ENCODE measurements at regions not wholly inside any gene's neighbourhood (a gene's known extent, or its start where the extent isn't known, plus 50 kb on each side); places are given as distances from the start of the nearest gene placed in this dataset.

DNA sequence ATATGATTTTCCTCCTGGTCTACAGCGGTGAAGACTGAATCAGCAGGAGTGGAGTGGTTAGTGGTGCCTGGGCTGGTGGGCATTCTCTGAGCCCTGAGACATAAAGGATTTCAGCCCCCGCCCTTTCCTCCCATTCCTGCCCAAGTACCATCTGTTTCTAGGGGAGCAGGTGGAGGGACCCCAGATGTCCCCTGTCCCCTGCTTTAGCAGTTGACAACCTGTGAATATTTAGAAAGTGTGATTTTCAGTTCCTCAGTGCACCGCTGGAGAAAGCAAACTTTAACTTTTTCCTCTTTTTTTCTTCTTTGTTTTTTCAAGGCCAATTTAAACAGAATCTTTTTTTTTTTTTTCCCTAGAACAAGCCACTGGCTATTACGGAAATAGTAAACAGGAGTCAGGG lies 163.8 kb upstream of the MYL2 start:
- DNase-seq (ENCODE audit: low read depth, low spot score) = no peak

DNA sequence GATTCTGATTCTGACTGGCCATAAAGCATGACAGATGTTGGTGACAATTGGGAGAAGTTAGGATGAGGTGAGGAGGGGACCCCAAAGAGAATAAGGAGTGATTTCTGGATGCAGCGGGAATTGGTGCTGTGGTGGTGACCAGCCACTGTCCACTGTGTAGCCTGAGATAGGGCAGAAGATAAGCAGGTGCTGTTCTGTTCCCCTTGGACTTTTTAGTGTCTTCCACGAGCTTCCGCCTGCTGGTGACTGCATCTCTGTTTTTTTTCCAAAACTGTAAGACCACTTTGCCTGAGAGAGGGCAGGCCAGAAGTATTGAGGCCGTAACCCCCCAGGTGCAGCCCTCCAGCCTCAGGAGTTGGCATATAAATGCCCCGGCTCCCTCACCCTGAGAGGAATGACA lies 161.2 kb upstream of the MYL2 start:
- no peak for DNase-seq (ENCODE audit: low read depth, low spot score)

DNA sequence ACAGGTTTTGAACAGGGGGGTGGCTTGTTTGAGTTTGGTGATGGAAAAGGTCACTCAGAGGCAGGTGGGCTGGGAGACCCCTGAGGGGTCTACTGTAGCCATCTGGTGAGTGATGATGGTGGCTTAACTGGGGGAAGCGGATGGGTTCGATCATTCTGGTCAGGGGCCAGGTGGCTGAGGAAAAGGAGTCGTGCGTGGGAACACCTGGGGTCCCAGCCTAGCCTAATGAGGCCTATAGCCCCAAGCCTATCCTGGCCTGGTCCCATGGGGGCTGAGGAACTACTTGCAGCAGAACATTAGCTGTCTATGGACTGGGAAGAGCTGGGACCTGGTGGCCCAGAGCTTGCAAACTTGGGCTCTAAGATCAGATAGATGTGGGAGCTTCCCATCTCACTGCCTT lies 158.4 kb upstream of the MYL2 start:
- no peak for DNase-seq (ENCODE audit: low read depth, low spot score)

GRCh38 chr12:111076611-111077451 lies 156.5 kb upstream of the MYL2 start:
- no peak for DNase-seq (ENCODE audit: low read depth, low spot score)

DNA sequence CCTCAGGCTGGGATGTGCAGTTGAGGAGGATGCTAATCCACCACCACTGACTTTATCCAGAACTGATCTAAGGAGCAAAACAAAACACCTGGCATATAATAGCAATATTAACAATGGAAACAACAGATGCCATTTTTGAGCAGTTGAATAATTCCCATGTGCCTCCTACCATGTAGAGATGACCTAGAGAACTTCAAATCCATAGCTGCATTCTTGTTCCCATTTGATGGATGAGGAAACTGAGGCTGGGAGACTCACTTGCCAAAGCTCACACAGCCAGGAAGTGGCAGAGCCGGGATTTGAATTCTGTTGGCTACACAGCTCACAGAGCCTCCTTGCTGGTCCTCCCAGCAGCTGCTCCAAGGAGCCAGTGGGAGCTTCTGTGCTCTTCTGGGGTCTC lies 155.8 kb upstream of the MYL2 start:
- no peak for DNase-seq (ENCODE audit: low read depth, low spot score)

DNA sequence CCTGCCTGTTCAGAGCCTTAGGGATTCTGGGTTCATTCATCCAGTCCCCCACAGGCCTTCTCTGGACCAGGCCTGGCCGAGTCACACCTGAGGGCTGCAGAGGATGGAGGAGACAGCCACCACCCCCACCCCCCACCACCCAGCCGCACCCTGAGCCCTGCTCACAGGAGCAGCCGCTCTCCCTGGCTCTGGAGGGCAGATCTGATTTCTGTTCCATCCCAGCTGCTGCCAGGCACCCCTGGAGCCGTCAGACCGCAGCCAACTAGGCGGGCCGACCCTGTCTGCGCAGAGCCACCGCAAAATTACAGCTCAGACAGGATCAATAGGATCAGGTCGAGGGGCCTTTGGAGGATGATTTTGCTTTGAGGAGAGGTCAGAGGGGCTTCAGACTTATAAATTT lies 154.6 kb upstream of the MYL2 start:
- DNase-seq (ENCODE audit: low read depth, low spot score) = no peak

- DNase-seq (ENCODE audit: low read depth, low spot score) = no peak
Measured at GRCh38 chr12:111074559-111074958, 154.2 kb upstream of the MYL2 start.

GRCh38 chr12:111073370-111073769 lies 153.0 kb upstream of the MYL2 start:
- no peak for DNase-seq (ENCODE audit: low read depth, low spot score)

DNA sequence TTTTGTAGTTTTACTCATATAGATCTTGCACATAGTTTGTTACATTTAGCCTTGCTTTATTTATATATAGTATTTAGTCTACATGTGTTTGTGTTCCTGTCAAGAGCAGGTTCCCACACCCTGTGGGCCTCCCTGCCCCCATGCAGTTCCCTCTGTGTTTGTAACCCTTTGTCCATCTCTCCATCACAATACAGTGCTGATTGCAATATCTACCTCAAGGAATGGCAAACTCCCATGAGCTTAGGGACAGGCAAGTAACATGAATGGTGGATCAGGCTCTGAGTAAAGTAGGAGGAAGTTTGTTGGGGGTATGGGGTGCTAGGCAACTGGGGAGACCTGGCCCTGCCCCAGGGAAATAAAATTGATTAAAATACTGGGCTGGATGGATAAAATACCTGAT lies 151.9 kb upstream of the MYL2 start:
- no peak for DNase-seq (ENCODE audit: low read depth, low spot score)

DNA sequence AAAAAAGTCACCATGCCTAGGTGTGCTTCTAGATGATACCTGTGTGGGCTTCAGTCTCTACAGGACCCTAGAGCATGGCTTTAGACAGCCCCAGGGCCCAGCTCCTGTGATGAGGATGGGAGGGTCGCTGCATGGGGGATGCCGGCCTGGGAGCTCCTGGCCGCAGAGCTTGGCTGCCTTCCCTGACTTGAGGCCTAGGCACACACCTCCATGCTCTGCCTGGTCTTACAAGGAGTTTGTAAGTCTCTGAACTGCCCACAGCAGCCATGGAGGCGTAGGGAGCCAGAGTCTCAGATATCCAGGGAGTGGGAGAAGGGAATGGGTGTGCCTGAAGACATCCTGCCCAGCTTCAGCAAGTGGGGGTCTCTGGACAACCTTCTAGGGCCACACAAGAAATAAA lies 149.5 kb upstream of the MYL2 start:
- DNase-seq (ENCODE audit: low read depth, low spot score) = no peak

DNA sequence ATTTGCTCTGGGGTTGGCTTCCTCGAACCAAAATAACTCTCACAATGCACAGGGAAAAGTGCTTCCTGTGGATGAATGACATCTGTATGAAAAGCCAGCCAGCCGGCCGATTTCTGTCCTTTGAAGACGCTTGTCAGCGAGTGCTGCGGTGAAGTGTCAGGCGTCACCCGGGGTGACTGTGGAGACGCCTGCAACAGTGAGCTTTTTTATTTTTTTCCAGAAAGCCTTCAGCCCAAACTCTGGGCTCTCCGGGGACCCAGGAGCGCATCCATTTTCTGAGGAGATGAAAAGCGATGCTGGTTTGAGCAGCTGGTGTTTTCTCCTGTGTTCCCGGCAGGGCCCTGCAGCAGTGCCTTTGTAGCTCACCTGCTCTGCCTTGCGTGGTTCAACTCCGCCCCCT lies 147.9 kb upstream of the MYL2 start:
- peak; percentile 4 for DNase-seq (ENCODE audit: low read depth, low spot score)

DNA sequence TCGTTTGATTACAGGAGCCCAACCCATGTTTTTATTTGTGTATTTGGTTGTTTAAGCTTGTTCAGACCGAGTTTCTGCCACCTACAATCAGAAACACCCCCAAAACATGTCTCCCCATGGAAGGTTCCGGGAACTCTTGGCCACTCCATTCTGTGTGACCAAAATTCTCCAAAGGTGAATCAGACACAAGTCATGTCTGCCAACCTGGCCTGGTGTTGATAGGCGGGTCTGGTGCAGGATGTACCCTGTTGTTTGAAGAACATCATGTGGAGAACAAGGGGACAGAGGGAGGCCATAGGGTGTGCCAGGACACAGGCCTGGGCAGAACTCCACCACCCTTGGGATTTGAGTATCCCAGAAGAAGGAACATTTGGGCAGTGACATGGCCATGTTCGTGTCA lies 147.1 kb upstream of the MYL2 start:
- no peak for DNase-seq (ENCODE audit: low read depth, low spot score)

- DNase-seq (ENCODE audit: low read depth, low spot score) = no peak
Measured at GRCh38 chr12:111066744-111067437, 146.5 kb upstream of the MYL2 start.

GRCh38 chr12:111064982-111065381 lies 144.6 kb upstream of the MYL2 start:
- no peak for DNase-seq (ENCODE audit: low read depth, low spot score)

GRCh38 chr12:111064154-111064553 lies 143.8 kb upstream of the MYL2 start:
- no peak for DNase-seq (ENCODE audit: low read depth, low spot score)

GRCh38 chr12:111063295-111064026 lies 143.1 kb upstream of the MYL2 start:
- peak; percentile 44 for DNase-seq (ENCODE audit: low read depth, low spot score)

DNA sequence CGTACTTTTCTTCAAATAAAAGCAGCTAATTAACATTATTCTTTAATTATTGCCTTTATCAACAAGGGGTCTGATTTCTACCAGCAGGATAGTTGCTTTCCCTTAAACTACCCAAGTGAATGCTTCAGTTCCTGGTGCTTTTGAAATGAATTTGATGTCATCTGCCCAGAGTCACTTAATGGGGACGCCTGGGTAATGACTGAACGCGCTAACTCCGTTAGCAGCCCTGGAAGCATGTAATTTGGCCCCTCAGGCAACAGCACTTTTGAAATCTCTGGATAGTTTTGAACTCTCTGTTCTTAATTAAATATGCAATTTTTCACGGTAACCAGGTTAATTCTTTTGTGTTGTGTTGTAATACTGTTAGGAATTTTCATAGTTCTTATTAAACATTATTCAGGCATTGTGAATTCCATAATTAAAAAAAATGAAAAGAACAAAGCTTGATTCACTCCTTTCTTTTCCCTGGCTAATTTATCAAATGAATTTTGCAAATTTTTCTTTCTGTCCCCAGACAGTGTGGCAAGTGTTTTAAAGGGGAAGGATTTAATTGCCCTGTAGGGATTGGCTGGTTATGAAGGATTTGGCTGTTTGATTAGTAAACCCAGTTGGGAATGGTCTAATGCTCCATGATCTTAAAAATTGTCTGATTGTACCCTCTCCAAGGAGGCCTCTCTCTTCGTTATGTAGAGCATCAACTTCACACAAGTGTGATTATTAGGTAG lies 137.5 kb upstream of the MYL2 start:
- DNase-seq (ENCODE audit: low read depth, low spot score) = no peak

DNA sequence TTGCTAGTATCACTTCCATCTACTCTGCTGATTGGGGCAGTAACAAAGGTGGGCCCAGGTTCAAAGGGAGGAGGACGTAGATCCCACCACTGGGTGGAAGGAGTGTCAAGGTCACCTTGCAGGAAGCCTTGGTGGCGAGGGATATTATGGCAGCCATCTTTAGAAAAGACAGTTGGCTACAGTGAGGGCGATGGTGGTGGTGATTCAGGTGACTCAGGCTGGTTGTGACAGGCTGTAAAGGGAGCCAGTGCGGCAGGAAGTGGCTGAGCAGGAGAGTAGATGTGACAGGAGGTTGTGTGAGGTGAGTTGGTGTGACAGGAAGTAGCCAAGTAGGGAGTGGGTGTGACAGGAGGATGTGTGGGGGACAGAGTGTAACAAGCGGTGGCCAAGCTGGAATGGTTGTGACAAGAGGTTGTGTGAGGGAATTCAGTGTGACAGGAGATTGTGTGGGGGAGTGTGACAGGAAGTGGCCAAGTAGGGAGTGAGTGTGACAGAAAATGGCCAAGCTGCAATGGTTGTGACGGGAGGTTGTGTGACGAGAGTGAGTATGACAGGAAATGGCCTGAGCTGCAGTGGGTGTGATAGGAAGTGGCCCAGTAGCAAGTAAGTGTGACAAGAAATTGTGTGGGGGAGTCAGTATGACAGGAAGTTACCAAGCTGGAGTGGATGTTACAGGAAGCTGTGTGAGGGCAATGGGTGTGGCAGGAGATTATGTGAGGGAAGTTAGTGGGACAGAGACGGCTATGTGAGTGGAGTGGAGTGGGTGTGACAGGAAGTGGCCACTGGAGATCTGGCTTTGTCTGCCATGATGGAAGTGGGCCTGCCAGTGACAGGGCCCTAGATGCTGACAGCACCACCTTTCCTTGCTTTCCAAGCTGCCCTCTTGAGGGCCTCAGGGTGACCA lies 136.5 kb upstream of the MYL2 start:
- no peak for DNase-seq (ENCODE audit: low read depth, low spot score)

GRCh38 chr12:111055181-111055880 lies 135.0 kb upstream of the MYL2 start:
- no peak for DNase-seq (ENCODE audit: low read depth, low spot score)

DNA sequence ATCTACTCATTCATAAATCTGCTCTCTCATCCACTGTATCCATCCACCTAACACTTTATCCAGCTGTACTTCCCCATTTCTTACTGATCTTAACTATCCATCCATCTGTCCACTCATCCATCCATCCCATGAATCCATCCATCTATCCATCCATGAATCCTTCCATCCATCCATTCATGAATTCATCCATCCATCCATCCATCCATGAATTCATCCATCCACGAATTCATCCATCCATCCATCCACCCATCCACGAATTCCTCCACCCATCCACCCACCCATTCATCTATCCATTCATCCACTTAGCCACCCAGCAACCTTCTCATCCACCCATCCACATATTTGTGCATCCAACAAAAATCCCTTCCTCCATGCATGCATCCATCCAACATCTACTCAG lies 128.6 kb upstream of the MYL2 start:
- DNase-seq (ENCODE audit: low read depth, low spot score) = no peak
